NB4 (cell line): ENCODE measurements at regions not wholly inside any gene's neighbourhood (a gene's known extent, or its start where the extent isn't known, plus 50 kb on each side); places are given as distances from the start of the nearest gene placed in this dataset.

Experiments used
- CTCF ChIP-seq: IDR thresholded peaks from one replicate; pipeline ENCODE4 v1.5.1; 2012; ENCODE audit warnings: low read depth, low read length
- MAX ChIP-seq: IDR thresholded peaks from 2 replicates; pipeline ENCODE4 v1.6.1; 2011; ENCODE audit warnings: low read depth, low read length
- MYC ChIP-seq: IDR thresholded peaks from 2 replicates; pipeline ENCODE4 v1.6.1; 2011; ENCODE audit warnings: low read depth, low read length

GRCh38 chr20:60326821-60327220, 368.6 kb downstream of the CDH26 start:
- TF ChIP-seq CTCF: no peak
- no peak for TF ChIP-seq MAX
- TF ChIP-seq MYC: no peak
